ENCODE measurements at regions not wholly inside any gene's neighbourhood (a gene's known extent, or its start where the extent isn't known, plus 50 kb on each side); places are given as distances from the start of the nearest gene placed in this dataset.

DNA sequence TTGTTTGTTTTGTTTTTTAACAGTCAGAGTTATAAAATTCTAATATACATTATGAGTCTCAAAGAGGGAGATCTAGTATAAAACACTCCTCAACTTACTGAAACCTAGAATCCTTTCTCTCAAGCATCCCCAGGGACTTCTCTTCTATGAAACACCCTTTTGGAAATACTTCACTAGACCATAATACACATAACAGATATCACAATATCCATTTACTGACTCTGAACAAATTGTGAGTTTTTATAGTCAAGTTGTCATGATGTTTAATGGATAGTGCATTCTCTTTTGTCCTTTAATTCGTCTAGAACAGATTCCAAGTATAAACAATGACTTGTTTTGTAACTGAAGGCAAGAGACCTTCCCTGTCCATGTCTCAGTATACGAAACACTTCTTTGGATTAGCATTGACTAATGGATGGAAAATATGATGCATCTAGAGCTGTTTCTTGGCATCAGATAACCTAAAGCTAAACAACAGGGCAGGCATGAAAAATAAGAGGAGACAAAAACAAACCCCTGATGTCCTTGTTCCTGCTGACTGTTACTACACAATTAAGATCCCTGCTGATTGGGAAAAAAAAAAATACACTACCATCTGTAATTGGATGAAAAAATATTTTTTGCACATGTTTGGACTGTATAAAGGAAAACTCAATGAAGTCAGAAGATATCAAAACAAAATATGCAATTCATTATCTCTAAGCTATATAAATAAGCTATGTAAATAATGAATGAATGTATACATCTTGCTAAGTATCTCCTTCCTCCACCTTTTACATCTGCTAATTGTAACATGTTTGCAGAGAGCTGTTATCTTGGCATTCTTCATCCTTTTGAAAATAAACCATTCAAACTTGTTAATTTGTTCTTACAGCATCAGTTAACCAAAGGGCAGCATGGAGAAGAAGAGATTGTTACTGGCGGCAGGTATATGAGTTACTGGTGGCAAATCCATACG, 214.2 kb downstream of the LACC1 start:
- TF ChIP-seq YY1 (IDR thresholded peaks at IDR 0.05; ENCODE audit: low read depth) = no peak
- TF ChIP-seq EP300 (IDR thresholded peaks at IDR 0.05; ENCODE audit: borderline replicate concordance) = no peak
- no peak for TF ChIP-seq FOXM1 (IDR thresholded peaks at IDR 0.05; ENCODE audit: borderline replicate concordance, low read depth)
- TF ChIP-seq TEAD4 (IDR thresholded peaks at IDR 0.05) = no peak
- no peak for TF ChIP-seq EGR1 (IDR thresholded peaks at IDR 0.05)
- TF ChIP-seq NFIC (IDR thresholded peaks at IDR 0.05) = no peak
- TF ChIP-seq ZBTB7A (IDR thresholded peaks at IDR 0.05; ENCODE audit: low read depth) = no peak

DNA sequence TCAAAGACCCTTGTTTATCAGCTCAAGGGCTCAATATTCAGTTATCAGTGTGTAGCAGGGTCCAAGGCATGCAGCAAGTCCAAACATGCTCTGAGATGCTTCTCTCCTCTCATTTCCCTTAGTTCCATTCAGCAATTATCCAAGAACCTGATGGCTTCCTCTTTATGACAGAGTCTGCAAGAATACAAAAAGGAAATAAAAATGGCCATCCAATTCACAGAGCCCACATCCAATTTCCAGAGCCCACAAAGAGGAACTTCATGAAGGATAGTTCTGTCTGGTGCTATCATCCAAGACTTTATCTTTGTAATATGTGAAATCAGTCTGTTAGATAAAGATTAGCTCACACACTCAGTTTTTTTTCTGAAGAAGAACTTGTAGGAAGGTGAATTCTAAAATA, 217.2 kb downstream of the LACC1 start:
- TF ChIP-seq, protein P1, sequence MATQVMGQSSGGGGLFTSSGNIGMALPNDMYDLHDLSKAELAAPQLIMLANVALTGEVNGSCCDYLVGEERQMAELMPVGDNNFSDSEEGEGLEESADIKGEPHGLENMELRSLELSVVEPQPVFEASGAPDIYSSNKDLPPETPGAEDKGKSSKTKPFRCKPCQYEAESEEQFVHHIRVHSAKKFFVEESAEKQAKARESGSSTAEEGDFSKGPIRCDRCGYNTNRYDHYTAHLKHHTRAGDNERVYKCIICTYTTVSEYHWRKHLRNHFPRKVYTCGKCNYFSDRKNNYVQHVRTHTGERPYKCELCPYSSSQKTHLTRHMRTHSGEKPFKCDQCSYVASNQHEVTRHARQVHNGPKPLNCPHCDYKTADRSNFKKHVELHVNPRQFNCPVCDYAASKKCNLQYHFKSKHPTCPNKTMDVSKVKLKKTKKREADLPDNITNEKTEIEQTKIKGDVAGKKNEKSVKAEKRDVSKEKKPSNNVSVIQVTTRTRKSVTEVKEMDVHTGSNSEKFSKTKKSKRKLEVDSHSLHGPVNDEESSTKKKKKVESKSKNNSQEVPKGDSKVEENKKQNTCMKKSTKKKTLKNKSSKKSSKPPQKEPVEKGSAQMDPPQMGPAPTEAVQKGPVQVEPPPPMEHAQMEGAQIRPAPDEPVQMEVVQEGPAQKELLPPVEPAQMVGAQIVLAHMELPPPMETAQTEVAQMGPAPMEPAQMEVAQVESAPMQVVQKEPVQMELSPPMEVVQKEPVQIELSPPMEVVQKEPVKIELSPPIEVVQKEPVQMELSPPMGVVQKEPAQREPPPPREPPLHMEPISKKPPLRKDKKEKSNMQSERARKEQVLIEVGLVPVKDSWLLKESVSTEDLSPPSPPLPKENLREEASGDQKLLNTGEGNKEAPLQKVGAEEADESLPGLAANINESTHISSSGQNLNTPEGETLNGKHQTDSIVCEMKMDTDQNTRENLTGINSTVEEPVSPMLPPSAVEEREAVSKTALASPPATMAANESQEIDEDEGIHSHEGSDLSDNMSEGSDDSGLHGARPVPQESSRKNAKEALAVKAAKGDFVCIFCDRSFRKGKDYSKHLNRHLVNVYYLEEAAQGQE (IDR thresholded peaks at IDR 0.05; ENCODE audit: low read depth) = no peak
- TF ChIP-seq TCF12 (IDR thresholded peaks at IDR 0.05; ENCODE audit: low read depth) (no peak), TEAD4 (IDR thresholded peaks at IDR 0.05) (no peak), CEBPB (IDR thresholded peaks at IDR 0.05) (no peak), EGR1 (IDR thresholded peaks at IDR 0.05) (no peak), YY1 (IDR thresholded peaks at IDR 0.05; ENCODE audit: low read depth) (no peak), FOXM1 (IDR thresholded peaks at IDR 0.05; ENCODE audit: borderline replicate concordance, low read depth) (no peak), ZBTB7A (IDR thresholded peaks at IDR 0.05; ENCODE audit: low read depth) (no peak), TAF1 (IDR thresholded peaks at IDR 0.05; ENCODE audit: low read depth) (no peak), CREB1 (IDR thresholded peaks at IDR 0.05; ENCODE audit: low read depth) (no peak), EP300 (IDR thresholded peaks at IDR 0.05; ENCODE audit: borderline replicate concordance) (no peak), NFIC (IDR thresholded peaks at IDR 0.05) (no peak)
- TF ChIP-seq, protein P2, sequence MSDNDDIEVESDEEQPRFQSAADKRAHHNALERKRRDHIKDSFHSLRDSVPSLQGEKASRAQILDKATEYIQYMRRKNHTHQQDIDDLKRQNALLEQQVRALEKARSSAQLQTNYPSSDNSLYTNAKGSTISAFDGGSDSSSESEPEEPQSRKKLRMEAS (IDR thresholded peaks at IDR 0.05) = no peak
- TF ChIP-seq, protein P3, sequence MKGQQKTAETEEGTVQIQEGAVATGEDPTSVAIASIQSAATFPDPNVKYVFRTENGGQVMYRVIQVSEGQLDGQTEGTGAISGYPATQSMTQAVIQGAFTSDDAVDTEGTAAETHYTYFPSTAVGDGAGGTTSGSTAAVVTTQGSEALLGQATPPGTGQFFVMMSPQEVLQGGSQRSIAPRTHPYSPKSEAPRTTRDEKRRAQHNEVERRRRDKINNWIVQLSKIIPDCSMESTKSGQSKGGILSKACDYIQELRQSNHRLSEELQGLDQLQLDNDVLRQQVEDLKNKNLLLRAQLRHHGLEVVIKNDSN (IDR thresholded peaks at IDR 0.05) = no peak

DNA sequence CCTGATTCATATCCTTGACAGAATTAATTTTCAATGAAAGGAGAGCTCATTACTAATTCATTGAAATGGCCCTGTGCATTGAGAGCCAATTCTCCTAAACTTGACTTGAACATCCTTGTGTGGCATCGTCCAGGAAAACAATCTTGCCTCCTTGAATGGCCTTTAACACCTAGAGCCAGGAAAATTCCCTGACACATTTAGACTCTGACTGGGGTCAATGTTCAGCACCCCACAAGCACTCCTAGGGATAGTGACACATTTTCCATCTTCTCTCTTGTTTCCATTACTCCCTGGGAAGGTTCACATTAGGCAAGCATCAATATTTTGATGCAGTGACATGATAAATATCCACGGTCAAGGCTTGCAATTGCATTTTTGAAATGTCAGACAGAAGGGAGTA, 218.9 kb downstream of the LACC1 start:
- no peak for TF ChIP-seq NFIC (IDR thresholded peaks at IDR 0.05)
- TF ChIP-seq, protein P3 (IDR thresholded peaks at IDR 0.05) = no peak
- no peak for TF ChIP-seq TEAD4 (IDR thresholded peaks at IDR 0.05)
- TF ChIP-seq EGR1 (IDR thresholded peaks at IDR 0.05) = no peak
- no peak for TF ChIP-seq TCF12 (IDR thresholded peaks at IDR 0.05; ENCODE audit: low read depth)
- TF ChIP-seq, protein P2 (IDR thresholded peaks at IDR 0.05) = no peak
- TF ChIP-seq, protein P1 (IDR thresholded peaks at IDR 0.05; ENCODE audit: low read depth) = no peak
- TF ChIP-seq EP300 (IDR thresholded peaks at IDR 0.05; ENCODE audit: borderline replicate concordance) = no peak
- no peak for TF ChIP-seq RAD21 (IDR thresholded peaks at IDR 0.05; ENCODE audit: low read depth)

DNA sequence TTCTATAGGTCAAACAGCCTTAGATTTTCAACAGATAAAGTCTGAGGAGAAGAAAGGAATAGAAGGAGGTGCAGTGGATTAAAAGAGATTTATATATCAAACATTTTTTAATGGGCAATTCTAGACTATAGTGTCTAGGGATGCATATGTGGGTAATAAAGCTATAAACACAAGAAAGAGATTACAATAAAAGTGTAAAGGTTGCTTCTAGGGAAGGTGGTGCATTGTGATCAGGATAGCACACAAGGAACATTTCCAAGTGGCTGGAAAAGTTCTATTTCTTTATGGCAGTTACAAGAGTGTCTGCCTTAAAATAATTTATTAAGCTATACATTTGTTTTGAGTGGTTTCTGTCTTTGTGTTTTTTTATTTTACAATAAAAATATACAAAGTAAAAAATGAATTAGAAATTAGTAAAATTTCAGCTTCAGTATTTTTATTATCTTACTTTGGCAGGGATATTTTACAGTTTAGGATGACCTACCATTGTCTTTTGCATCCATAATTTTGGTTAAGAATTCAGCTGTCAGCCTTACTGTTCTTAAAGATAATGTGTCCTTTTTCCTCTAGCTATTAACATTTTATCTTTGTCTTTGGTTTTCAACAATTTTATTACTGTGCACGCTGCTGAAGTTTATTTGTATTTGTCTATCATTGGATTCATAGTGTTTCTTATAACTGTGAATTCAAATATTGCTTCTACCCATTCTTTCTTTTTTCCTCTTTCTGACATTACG, 221.8 kb downstream of the LACC1 start:
- TF ChIP-seq FOXM1 (IDR thresholded peaks at IDR 0.05; ENCODE audit: borderline replicate concordance, low read depth) (no peak), NFIC (IDR thresholded peaks at IDR 0.05) (no peak), TCF12 (IDR thresholded peaks at IDR 0.05; ENCODE audit: low read depth) (no peak), YY1 (IDR thresholded peaks at IDR 0.05; ENCODE audit: low read depth) (no peak), CREB1 (IDR thresholded peaks at IDR 0.05; ENCODE audit: low read depth) (no peak), EP300 (IDR thresholded peaks at IDR 0.05; ENCODE audit: borderline replicate concordance) (no peak), TEAD4 (IDR thresholded peaks at IDR 0.05) (no peak), CEBPB (IDR thresholded peaks at IDR 0.05) (no peak), TAF1 (IDR thresholded peaks at IDR 0.05; ENCODE audit: low read depth) (no peak), ZBTB7A (IDR thresholded peaks at IDR 0.05; ENCODE audit: low read depth) (no peak), RAD21 (IDR thresholded peaks at IDR 0.05; ENCODE audit: low read depth) (no peak), EGR1 (IDR thresholded peaks at IDR 0.05) (no peak)
- TF ChIP-seq, protein P1 (IDR thresholded peaks at IDR 0.05; ENCODE audit: low read depth) = no peak
- TF ChIP-seq, protein P2 (IDR thresholded peaks at IDR 0.05) = no peak
- TF ChIP-seq, protein P3 (IDR thresholded peaks at IDR 0.05) = no peak
